ENCODE measurements at regions not wholly inside any gene's neighbourhood (a gene's known extent, or its start where the extent isn't known, plus 50 kb on each side); places are given as distances from the start of the nearest gene placed in this dataset.

DNA sequence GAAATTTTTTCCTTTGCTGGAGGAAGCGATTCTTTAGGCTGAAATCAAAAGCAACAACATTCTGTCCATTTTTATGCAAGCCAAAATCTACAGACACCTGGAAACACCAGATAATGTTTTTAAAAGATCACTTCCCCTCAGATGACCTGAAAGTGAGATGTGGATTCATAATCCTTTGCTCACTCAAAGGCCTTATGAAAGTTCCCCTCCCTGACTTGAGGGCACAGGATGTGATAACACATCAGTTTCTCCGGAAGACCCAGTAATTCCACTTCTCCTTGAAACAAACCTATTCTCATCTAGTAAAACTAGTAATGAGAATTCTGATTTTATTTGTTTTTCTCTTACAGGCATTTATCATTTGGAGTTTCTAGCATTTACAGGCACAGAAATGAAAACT is 218.3 kb upstream of the RND3 start:
- TF ChIP-seq FOXA1 (IDR thresholded peaks at IDR 0.05) = no peak
- no peak for TF ChIP-seq HNF4A (conservative IDR thresholded peaks at IDR 0.05)
- TF ChIP-seq YY1 (IDR thresholded peaks at IDR 0.05) = no peak
- TF ChIP-seq EGR1 (IDR thresholded peaks at IDR 0.05; ENCODE audit: low read depth in 2 of 2) = no peak
- TF ChIP-seq JUND (IDR thresholded peaks at IDR 0.05) = no peak
- TF ChIP-seq, protein P1, sequence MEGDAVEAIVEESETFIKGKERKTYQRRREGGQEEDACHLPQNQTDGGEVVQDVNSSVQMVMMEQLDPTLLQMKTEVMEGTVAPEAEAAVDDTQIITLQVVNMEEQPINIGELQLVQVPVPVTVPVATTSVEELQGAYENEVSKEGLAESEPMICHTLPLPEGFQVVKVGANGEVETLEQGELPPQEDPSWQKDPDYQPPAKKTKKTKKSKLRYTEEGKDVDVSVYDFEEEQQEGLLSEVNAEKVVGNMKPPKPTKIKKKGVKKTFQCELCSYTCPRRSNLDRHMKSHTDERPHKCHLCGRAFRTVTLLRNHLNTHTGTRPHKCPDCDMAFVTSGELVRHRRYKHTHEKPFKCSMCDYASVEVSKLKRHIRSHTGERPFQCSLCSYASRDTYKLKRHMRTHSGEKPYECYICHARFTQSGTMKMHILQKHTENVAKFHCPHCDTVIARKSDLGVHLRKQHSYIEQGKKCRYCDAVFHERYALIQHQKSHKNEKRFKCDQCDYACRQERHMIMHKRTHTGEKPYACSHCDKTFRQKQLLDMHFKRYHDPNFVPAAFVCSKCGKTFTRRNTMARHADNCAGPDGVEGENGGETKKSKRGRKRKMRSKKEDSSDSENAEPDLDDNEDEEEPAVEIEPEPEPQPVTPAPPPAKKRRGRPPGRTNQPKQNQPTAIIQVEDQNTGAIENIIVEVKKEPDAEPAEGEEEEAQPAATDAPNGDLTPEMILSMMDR (IDR thresholded peaks at IDR 0.05; ENCODE audit: low read depth, low read length, missing input control) = no peak
- TF ChIP-seq SP1 (IDR thresholded peaks at IDR 0.05) = no peak
- TF ChIP-seq RAD21 (IDR thresholded peaks at IDR 0.05) = no peak
- TF ChIP-seq FOXA2 (IDR thresholded peaks at IDR 0.05) = no peak
- no peak for TF ChIP-seq TAF1 (conservative IDR thresholded peaks at IDR 0.05)
- TF ChIP-seq, protein P2, sequence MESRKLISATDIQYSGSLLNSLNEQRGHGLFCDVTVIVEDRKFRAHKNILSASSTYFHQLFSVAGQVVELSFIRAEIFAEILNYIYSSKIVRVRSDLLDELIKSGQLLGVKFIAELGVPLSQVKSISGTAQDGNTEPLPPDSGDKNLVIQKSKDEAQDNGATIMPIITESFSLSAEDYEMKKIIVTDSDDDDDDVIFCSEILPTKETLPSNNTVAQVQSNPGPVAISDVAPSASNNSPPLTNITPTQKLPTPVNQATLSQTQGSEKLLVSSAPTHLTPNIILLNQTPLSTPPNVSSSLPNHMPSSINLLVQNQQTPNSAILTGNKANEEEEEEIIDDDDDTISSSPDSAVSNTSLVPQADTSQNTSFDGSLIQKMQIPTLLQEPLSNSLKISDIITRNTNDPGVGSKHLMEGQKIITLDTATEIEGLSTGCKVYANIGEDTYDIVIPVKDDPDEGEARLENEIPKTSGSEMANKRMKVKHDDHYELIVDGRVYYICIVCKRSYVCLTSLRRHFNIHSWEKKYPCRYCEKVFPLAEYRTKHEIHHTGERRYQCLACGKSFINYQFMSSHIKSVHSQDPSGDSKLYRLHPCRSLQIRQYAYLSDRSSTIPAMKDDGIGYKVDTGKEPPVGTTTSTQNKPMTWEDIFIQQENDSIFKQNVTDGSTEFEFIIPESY (IDR thresholded peaks at IDR 0.05) = no peak
- TF ChIP-seq, protein P3, sequence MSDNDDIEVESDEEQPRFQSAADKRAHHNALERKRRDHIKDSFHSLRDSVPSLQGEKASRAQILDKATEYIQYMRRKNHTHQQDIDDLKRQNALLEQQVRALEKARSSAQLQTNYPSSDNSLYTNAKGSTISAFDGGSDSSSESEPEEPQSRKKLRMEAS (IDR thresholded peaks at IDR 0.05) = no peak

Data from liver (tissue), 3 donors.